CD4-positive, alpha-beta memory T cell (primary cell): ENCODE measurements at regions not wholly inside any gene's neighbourhood (a gene's known extent, or its start where the extent isn't known, plus 50 kb on each side); places are given as distances from the start of the nearest gene placed in this dataset.

Experiments
- CTCF ChIA-PET: fragments of 350-600 bp; sonication (Branson Sonifier 250); formaldehyde crosslinking; loops from one replicate; lab custom pipeline; 2021; ENCODE audit warnings: inconsistent platforms; ENCODE audit not compliant: partially characterized antibody; lab: Charles Lee
- POLR2A ChIA-PET: fragments of 350-600 bp; sonication (Branson Sonifier 250); formaldehyde crosslinking; loops from one replicate; lab custom pipeline; 2021; ENCODE audit not compliant: partially characterized antibody; lab: Charles Lee
- DNase-seq, 5 donors: peaks; one replicate each; pipeline versions ENCODE4 v3.0.0 to v3.0.0-alpha.2; 2020 to 2022; ENCODE audit warnings: mixed read lengths in 1 of 5
- H3K27ac ChIP-seq: one replicate; pipeline ENCODE4 v1.7.0; 2013; ENCODE audit warnings: low read depth, low read length
- H3K27me3 ChIP-seq: 2 replicates; pipeline ENCODE4 v1.7.0; 2013; ENCODE audit warnings: mild to moderate bottlenecking, low read length, moderate library complexity; ENCODE audit not compliant: insufficient read depth
- H3K36me3 ChIP-seq: 2 replicates; pipeline ENCODE4 v1.7.0; 2013; ENCODE audit warnings: mild to moderate bottlenecking, low read length, moderate library complexity; ENCODE audit not compliant: insufficient read depth
- H3K4me1 ChIP-seq: 2 replicates; pipeline ENCODE4 v1.7.0; 2013; ENCODE audit warnings: mild to moderate bottlenecking, low read length, moderate library complexity; ENCODE audit not compliant: insufficient read depth
- H3K4me3 ChIP-seq, 2 donors: one replicate each; pipeline ENCODE4 v1.7.0; 2013; ENCODE audit warnings: low read length in 2 of 2, mild to moderate bottlenecking in 1 of 2
- H3K9me3 ChIP-seq, 2 donors: one replicate each; pipeline ENCODE4 v1.7.0; 2013; ENCODE audit warnings: low read length in 2 of 2, control low read depth in 1 of 2; ENCODE audit not compliant: control insufficient read depth in 1 of 2
- H3K27ac Mint-ChIP-seq, 7 donors: one replicate each; pipeline ENCODE4 v1.8.0; 2020 to 2021; ENCODE audit warnings: mixed read lengths in 7 of 7, mild to moderate bottlenecking in 6 of 7, inconsistent platforms in 3 of 7, moderate library complexity in 3 of 7
- H3K27me3 Mint-ChIP-seq, 2 donors: one replicate each; pipeline ENCODE4 v1.8.0; 2020 to 2021; ENCODE audit warnings: mixed read lengths in 2 of 2
- H3K36me3 Mint-ChIP-seq, 2 donors: one replicate each; pipeline ENCODE4 v1.8.0; 2020 to 2021; ENCODE audit warnings: mixed read lengths in 2 of 2, inconsistent platforms in 1 of 2, mild to moderate bottlenecking in 1 of 2
- H3K4me1 Mint-ChIP-seq, 4 donors: one replicate each; pipeline ENCODE4 v1.8.0; 2020 to 2021; ENCODE audit warnings: mixed read lengths in 4 of 4, mild to moderate bottlenecking in 1 of 4
- H3K4me3 Mint-ChIP-seq, 8 donors: one replicate each; pipeline ENCODE4 v1.8.0; 2020 to 2021; ENCODE audit warnings: mixed read lengths in 8 of 8, mild to moderate bottlenecking in 7 of 8, moderate library complexity in 6 of 8, inconsistent platforms in 3 of 8
- H3K9me3 Mint-ChIP-seq, 8 donors: one replicate each; pipeline ENCODE4 v1.8.0; 2020 to 2021; ENCODE audit warnings: mixed read lengths in 8 of 8, mild to moderate bottlenecking in 5 of 8, inconsistent platforms in 3 of 8, moderate library complexity in 1 of 8
- intact Hi-C: fragments of 100-400 bp; cut with micrococcal nuclease; formaldehyde crosslinking; loops from one replicate; pipeline ENCODE4 v1.15.1; 2023

GRCh38 chr3:162021206-162021605 is 524.6 kb downstream of the OTOL1 start:
- Histone ChIP-seq H3K27ac (no peak overlapping the region), H3K27me3 (no peaks in the 10 kb centered on the region), H3K9me3 (no peaks in the 10 kb centered on the region), H3K36me3 (no peaks in the 10 kb centered on the region), H3K4me1 (no peaks in the 10 kb centered on the region), H3K4me3 (no peak overlapping the region)
- peaks cover 0 to 14% (median 3%) of the 10 kb centered on the region in 8 donors for H3K9me3 Mint-ChIP-seq
- no peaks in the 10 kb centered on the region for H3K27me3 Mint-ChIP-seq
- ChIA-PET CTCF (no interaction called here), POLR2A (no interaction called here)
- intact Hi-C loops, result no loop called here
- H3K36me3 Mint-ChIP-seq, result no peaks in the 10 kb centered on the region
- no peak for DNase-seq
- H3K4me1 Mint-ChIP-seq, result no peaks in the 10 kb centered on the region
- H3K4me3 Mint-ChIP-seq, result no peak overlapping the region
- no peak overlapping the region for H3K27ac Mint-ChIP-seq

GRCh38 chr3:162022911-162023310 is 526.3 kb downstream of the OTOL1 start:
- no peak for DNase-seq
- ChIA-PET CTCF (no interaction called here), POLR2A (no interaction called here)
- Histone ChIP-seq H3K4me3 (no peak overlapping the region), H3K36me3 (no peaks in the 10 kb centered on the region), H3K27me3 (no peaks in the 10 kb centered on the region), H3K9me3 (no peaks in the 10 kb centered on the region), H3K4me1 (no peaks in the 10 kb centered on the region), H3K27ac (no peak overlapping the region)
- Mint-ChIP-seq H3K4me3 (no peak overlapping the region), H3K4me1 (no peaks in the 10 kb centered on the region), H3K27me3 (no peaks in the 10 kb centered on the region), H3K9me3 (peaks cover 0 to 7% (median 4%) of the 10 kb centered on the region in 8 donors), H3K27ac (no peak overlapping the region), H3K36me3 (no peaks in the 10 kb centered on the region)
- intact Hi-C loops, result no loop called here

DNA sequence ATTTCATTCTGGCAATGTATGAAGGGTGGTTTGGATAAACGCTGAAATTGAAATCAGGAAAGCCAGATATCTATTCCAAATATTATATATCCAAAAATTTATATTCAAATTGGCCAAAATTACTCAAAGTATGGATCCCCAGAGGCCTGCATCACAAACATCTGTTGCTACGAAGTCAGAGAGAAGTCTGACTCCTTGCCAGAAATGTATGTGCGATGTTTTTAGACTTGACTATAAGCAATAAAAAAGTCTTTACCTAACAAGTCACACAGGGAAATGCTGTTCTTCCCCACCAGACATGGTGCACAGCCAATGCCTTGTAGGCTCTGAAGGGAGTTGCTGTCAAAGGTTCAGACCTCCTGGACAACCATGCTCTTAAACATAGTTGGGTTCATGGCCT is 533.1 kb downstream of the OTOL1 start:
- no peak overlapping the region for H3K4me3 Mint-ChIP-seq
- no peaks in the 10 kb centered on the region for H3K4me1 Mint-ChIP-seq
- ChIA-PET CTCF (no interaction called here), POLR2A (no interaction called here)
- H3K9me3 ChIP-seq, result no peaks in the 10 kb centered on the region
- no peak overlapping the region for H3K4me3 ChIP-seq
- DNase-seq, result no peak
- no peaks in the 10 kb centered on the region for H3K27me3 ChIP-seq
- H3K36me3 Mint-ChIP-seq, result no peaks in the 10 kb centered on the region
- no peak overlapping the region for H3K27ac ChIP-seq
- no peaks in the 10 kb centered on the region for H3K27me3 Mint-ChIP-seq
- H3K4me1 ChIP-seq, result no peaks in the 10 kb centered on the region
- intact Hi-C loops, result no loop called here
- no peak overlapping the region for H3K27ac Mint-ChIP-seq
- no peaks in the 10 kb centered on the region for H3K36me3 ChIP-seq
- H3K9me3 Mint-ChIP-seq, result peaks cover 0 to 21% (median 8%) of the 10 kb centered on the region in 8 donors

- no peak overlapping the region for H3K4me3 ChIP-seq
- ChIA-PET CTCF (interaction anchor here (0.7 kb wide), 1 partner anchor 11 kb away, joined by 3 read pairs; no protein-coding TSS in a partner anchor), POLR2A (no interaction called here)
- no peaks in the 10 kb centered on the region for H3K36me3 ChIP-seq
- no peak overlapping the region for H3K27ac Mint-ChIP-seq
- no peak for DNase-seq
- intact Hi-C loops, result no loop called here
- H3K27me3 Mint-ChIP-seq, result no peaks in the 10 kb centered on the region
- no peaks in the 10 kb centered on the region for H3K36me3 Mint-ChIP-seq
- no peaks in the 10 kb centered on the region for H3K9me3 ChIP-seq
- peaks cover 0 to 14% (median 7%) of the 10 kb centered on the region in 8 donors for H3K9me3 Mint-ChIP-seq
- H3K27me3 ChIP-seq, result no peaks in the 10 kb centered on the region
- no peak overlapping the region for H3K4me3 Mint-ChIP-seq
- no peaks in the 10 kb centered on the region for H3K4me1 Mint-ChIP-seq
- H3K27ac ChIP-seq, result no peak overlapping the region
- H3K4me1 ChIP-seq, result no peaks in the 10 kb centered on the region
Measured at GRCh38 chr3:162034368-162034767, 537.8 kb downstream of the OTOL1 start.

DNA sequence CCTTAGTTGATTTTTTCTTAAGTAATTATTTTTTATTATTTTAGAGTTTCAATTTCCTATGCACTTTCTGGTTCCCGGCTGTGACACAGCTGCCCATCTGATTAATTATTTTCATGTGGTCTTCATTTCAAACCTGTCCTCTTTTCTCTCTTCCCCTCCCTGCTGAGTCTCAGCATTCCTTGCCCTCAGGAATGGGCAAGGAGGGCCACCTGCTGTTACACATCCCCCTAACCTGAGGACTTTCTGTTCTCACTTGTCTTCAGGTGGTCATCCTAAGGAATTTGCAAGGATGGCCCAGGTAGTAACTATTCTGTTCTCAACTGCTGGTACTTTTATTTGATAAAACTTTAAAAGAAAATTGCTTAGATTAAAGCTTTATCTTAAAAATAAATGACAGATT is 545.0 kb downstream of the OTOL1 start:
- H3K36me3 ChIP-seq, result no peaks in the 10 kb centered on the region
- no peak overlapping the region for H3K27ac Mint-ChIP-seq
- H3K36me3 Mint-ChIP-seq, result no peaks in the 10 kb centered on the region
- no peaks in the 10 kb centered on the region for H3K4me1 ChIP-seq
- H3K27me3 ChIP-seq, result no peaks in the 10 kb centered on the region
- H3K9me3 ChIP-seq, result no peaks in the 10 kb centered on the region
- peaks cover 0 to 13% (median 5%) of the 10 kb centered on the region in 8 donors for H3K9me3 Mint-ChIP-seq
- H3K4me1 Mint-ChIP-seq, result no peaks in the 10 kb centered on the region
- H3K4me3 Mint-ChIP-seq, result no peak overlapping the region
- no peak overlapping the region for H3K27ac ChIP-seq
- H3K27me3 Mint-ChIP-seq, result no peaks in the 10 kb centered on the region
- no peak for DNase-seq
- intact Hi-C loops, result no loop called here
- ChIA-PET POLR2A (no interaction called here), CTCF (no interaction called here)
- H3K4me3 ChIP-seq, result no peak overlapping the region

- no peak overlapping the region for H3K4me3 Mint-ChIP-seq
- H3K4me3 ChIP-seq, result no peak overlapping the region
- ChIA-PET CTCF (no interaction called here), POLR2A (no interaction called here)
- no peaks in the 10 kb centered on the region for H3K4me1 Mint-ChIP-seq
- H3K4me1 ChIP-seq, result no peaks in the 10 kb centered on the region
- DNase-seq, result no peak
- H3K36me3 ChIP-seq, result no peaks in the 10 kb centered on the region
- H3K27me3 ChIP-seq, result no peaks in the 10 kb centered on the region
- H3K27ac ChIP-seq, result no peak overlapping the region
- H3K27me3 Mint-ChIP-seq, result no peaks in the 10 kb centered on the region
- intact Hi-C loops, result no loop called here
- no peaks in the 10 kb centered on the region for H3K9me3 ChIP-seq
- no peaks in the 10 kb centered on the region for H3K36me3 Mint-ChIP-seq
- peaks cover 5 to 23% (median 11%) of the 10 kb centered on the region in 8 donors for H3K9me3 Mint-ChIP-seq
- no peak overlapping the region for H3K27ac Mint-ChIP-seq
Measured at GRCh38 chr3:162052636-162053035, 556.0 kb downstream of the OTOL1 start.

DNA sequence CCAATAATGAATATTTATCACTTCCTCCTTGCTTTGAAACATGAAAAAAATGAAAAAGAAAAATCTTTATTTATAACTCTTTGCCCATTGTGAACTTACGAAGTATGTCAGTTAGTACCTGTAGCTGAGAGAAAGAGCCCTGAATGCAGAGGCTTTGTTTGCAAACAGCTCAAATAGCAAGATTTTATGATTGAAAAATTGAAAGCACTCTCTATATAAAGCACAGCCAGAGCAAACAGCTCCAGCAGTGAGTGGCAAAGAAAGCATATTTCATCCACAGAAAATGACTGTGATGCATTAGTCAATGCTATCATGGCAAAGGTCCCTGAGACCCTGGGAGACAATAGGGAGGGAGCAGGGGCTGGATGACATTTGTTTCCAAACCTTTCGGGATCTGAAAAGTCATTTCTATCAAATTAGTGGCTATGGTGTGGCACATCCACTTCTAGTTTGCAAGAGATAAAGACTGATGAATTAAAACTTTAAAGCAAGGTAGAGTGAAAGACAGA is 576.1 kb downstream of the OTOL1 start:
- no peaks in the 10 kb centered on the region for H3K4me1 ChIP-seq
- Mint-ChIP-seq H3K4me1 (no peaks in the 10 kb centered on the region), H3K36me3 (no peaks in the 10 kb centered on the region), H3K27me3 (no peaks in the 10 kb centered on the region), H3K9me3 (peaks cover 0 to 19% (median 3%) of the 10 kb centered on the region in 8 donors), H3K27ac (no peak overlapping the region), H3K4me3 (no peak overlapping the region)
- intact Hi-C loops, result no loop called here
- H3K9me3 ChIP-seq, result no peaks in the 10 kb centered on the region
- no peak overlapping the region for H3K27ac ChIP-seq
- no peak overlapping the region for H3K4me3 ChIP-seq
- no peaks in the 10 kb centered on the region for H3K27me3 ChIP-seq
- ChIA-PET CTCF (no interaction called here), POLR2A (no interaction called here)
- no peak for DNase-seq
- no peaks in the 10 kb centered on the region for H3K36me3 ChIP-seq
